NAMALWA (cell line): ENCODE measurements at regions not wholly inside any gene's neighbourhood (a gene's known extent, or its start where the extent isn't known, plus 50 kb on each side); places are given as distances from the start of the nearest gene placed in this dataset.

Source experiments
- DNase-seq: peaks from one replicate; pipeline ENCODE4 v3.0.0-alpha.2; 2015; ENCODE audit warnings: low spot score

GRCh38 chr20:60274717-60275116 lies 316.5 kb downstream of the CDH26 start:
- no peak for DNase-seq

GRCh38 chr20:60281295-60281694 lies 323.1 kb downstream of the CDH26 start:
- no peak for DNase-seq

GRCh38 chr20:60283281-60283680 lies 325.1 kb downstream of the CDH26 start:
- peak; percentile 3 for DNase-seq

GRCh38 chr20:60286764-60287163 lies 328.5 kb downstream of the CDH26 start:
- peak; percentile 10 for DNase-seq

- no peak for DNase-seq
Observed at GRCh38 chr20:60288945-60289344, 330.7 kb downstream of the CDH26 start.

- no peak for DNase-seq
Observed at GRCh38 chr20:60292001-60292520, 333.8 kb downstream of the CDH26 start.

- no peak for DNase-seq
Observed at GRCh38 chr20:60294632-60295031, 336.4 kb downstream of the CDH26 start.

GRCh38 chr20:60295214-60295613 lies 337.0 kb downstream of the CDH26 start:
- DNase-seq: no peak

- no peak for DNase-seq
Observed at GRCh38 chr20:60297649-60298048, 339.4 kb downstream of the CDH26 start.

GRCh38 chr20:60298647-60299046 lies 340.4 kb downstream of the CDH26 start:
- DNase-seq: no peak

GRCh38 chr20:60299951-60300350 lies 341.7 kb downstream of the CDH26 start:
- no peak for DNase-seq

GRCh38 chr20:60300374-60300773 lies 342.2 kb downstream of the CDH26 start:
- no peak for DNase-seq

- no peak for DNase-seq
Observed at GRCh38 chr20:60302875-60303274, 344.7 kb downstream of the CDH26 start.

- no peak for DNase-seq
Observed at GRCh38 chr20:60304026-60304590, 345.9 kb downstream of the CDH26 start.

- no peak for DNase-seq
Observed at GRCh38 chr20:60304931-60305330, 346.7 kb downstream of the CDH26 start.

- no peak for DNase-seq
Observed at GRCh38 chr20:60306105-60306504, 347.9 kb downstream of the CDH26 start.

- no peak for DNase-seq
Observed at GRCh38 chr20:60306551-60306950, 348.3 kb downstream of the CDH26 start.

GRCh38 chr20:60310560-60311349 lies 352.5 kb downstream of the CDH26 start:
- no peak for DNase-seq

- DNase-seq: no peak
Observed at GRCh38 chr20:60313191-60313590, 355.0 kb downstream of the CDH26 start.

GRCh38 chr20:60313614-60314013 lies 355.4 kb downstream of the CDH26 start:
- DNase-seq: no peak

GRCh38 chr20:60314727-60315126 lies 356.5 kb downstream of the CDH26 start:
- DNase-seq: no peak

- no peak for DNase-seq
Observed at GRCh38 chr20:60316476-60317158, 358.4 kb downstream of the CDH26 start.

GRCh38 chr20:60317401-60317800 lies 359.2 kb downstream of the CDH26 start:
- no peak for DNase-seq
